ACHN (cell line): ENCODE measurements at regions not wholly inside any gene's neighbourhood (a gene's known extent, or its start where the extent isn't known, plus 50 kb on each side); places are given as distances from the start of the nearest gene placed in this dataset.
"Not testable (repeated sequence)": the region's sequence is repeated elsewhere in the genome, so short reads cannot be mapped to it uniquely, and the experiment has no call there.

ENCODE experiments used
- DNase-seq: peaks from one replicate; pipeline ENCODE4 v3.0.0-alpha.2; 2015
- in situ Hi-C: cut with HindIII; loops from 2 replicates; pipeline ENCODE4 v1.10.0; 2017; ENCODE audit warnings: low sequenced_read_pairs, low pct_ligation_motif_present, low pct_unique_long_range_greater_than_20kb

DNA sequence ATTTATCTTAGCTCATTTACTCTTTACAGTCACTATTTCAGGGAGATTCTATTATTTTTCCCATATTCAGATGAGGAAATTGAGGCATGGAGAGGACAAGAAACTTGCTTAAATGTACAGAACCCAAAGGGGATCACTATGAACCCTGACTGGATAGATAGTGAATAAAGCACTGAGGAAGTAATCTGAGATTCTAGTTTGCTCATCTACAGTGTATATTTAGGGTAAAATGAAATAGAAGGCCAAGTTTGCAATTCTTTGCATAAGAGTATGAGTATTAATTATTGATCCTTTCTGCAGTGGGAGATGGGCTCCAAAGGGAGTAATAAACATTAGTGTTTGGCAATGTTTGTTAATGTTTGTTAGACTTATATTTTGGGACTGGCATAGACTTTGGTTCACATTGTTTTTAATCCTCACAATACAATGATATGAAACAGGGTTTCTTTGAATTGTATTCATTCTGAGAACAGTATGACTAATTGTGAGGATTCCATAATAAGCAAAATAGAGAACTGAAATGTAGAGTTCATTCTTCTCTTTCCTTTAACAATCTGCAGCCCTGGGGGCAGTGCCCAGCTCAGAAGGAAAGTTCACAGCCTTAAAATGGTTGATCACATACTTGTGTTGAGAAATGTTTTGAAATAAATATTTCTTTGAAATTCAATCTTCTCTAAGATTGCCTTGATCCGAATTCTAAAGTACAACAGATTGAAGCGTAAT is 131.0 kb upstream of the ZNF804B start:
- in situ Hi-C loops, result no loop called here
- DNase-seq, result no peak

GRCh38 chr7:88617185-88617584 is 142.3 kb upstream of the ZNF804B start:
- in situ Hi-C loops, result no loop called here
- DNase-seq, result no peak

DNA sequence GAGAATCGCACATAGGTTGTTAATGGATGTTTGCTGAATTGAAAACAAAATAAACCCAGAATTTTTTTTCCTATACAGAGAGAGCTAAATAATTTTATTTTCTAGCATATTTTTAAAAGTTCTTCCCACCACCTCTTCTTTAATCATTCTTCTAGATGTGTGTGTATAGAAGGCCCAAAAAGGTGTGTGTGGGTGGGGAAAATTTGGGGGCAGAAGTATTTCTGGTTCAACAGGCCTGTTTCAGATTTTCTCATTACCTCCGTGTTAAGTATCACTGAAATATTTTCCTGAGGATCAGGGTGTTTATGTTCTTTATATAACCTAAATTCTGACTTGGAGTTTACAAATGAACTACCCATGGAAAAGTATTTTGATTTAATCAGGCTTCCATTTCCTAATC is 144.2 kb upstream of the ZNF804B start:
- in situ Hi-C loops, result no loop called here
- no peak for DNase-seq

DNA sequence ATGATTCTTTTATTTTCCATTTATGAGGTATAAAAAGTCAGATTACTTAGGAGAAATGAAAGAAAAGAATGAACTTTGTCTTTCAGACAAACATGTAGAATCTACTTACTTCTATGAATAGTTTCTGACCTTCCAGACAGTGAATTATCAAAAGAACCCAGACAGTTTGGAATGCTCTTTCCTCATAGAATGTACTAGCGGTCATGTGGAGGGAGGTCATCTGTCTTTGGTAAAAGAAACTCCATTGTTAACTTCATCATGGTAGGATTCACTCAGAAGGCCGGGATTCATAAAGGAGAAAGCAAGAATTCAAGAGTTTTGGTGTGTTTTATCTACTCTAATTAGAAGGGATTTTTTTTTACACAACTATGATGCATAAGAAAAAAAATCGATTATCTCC is 144.8 kb upstream of the ZNF804B start:
- DNase-seq, result no peak
- in situ Hi-C loops, result no loop called here

GRCh38 chr7:88610942-88611341 is 148.6 kb upstream of the ZNF804B start:
- in situ Hi-C loops, result no loop called here
- DNase-seq, result no peak

GRCh38 chr7:88600695-88601094 is 158.8 kb upstream of the ZNF804B start:
- DNase-seq, result no peak
- in situ Hi-C loops, result no loop called here

- in situ Hi-C loops, result no loop called here
- no peak for DNase-seq
These were observed 160.0 kb upstream of the ZNF804B start for GRCh38 chr7:88599528-88599927.

DNA sequence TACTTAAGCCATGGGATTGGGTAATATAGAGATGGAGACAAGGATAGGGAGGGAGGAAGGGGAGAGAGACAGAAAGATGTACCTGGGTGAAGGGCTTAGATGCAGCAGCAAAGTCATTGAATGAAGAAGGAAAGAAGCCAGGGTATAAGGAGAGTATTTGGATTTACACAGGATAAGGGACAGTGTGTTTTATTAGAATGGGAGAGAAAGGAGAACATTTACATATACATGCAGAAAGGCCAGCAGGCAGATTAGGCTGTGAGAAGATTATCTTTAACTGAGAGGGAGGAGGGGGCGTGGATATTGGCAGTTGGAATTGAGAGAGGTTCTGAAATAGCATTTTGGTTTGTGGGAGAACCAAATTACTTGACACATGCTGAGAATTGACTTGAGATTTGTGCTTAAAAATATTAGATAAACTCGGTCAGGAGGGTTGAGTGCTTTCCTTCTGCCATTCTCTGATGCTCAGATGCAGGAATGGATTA is 161.5 kb upstream of the ZNF804B start:
- in situ Hi-C loops, result no loop called here
- no peak for DNase-seq

DNA sequence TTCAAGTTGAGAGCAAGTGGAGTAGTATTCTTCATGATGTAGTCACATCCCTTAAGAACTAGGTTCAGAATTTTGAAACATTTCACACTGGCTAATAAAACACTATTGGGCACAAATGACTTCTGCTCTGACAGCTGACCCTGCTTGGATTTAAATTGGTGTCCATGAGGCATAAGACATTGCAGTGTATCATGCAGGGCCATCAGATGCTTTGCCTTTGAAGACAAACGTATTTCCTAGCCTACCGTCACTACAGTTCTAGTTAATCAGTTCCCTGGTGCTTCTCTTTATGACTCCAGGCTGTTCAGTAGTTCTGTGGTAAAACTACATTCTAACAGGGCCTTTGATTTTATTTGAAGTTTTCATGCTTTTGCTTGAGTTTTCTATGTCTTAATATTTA is 168.5 kb upstream of the ZNF804B start:
- DNase-seq, result no peak
- in situ Hi-C loops, result no loop called here

GRCh38 chr7:88589927-88590326 is 169.6 kb upstream of the ZNF804B start:
- in situ Hi-C loops, result no loop called here
- no peak for DNase-seq

DNA sequence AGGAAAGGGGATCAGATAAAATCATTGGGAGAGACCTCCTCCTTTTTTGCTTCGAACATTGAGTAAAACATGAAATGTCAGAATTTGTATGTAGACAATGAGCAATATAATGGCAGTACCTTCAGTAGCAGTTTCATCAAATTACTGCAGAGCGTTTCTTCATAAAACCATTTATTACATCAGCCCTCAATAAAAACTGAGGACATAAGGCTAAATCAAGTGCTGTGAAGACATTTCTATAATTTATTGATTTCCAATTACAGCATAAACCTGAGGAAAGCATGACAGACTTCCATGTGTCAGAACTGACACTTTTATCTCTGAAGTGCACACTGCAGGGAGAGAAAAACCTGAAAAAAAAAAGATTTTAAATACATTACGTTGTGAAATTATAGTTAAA is 172.6 kb upstream of the ZNF804B start:
- DNase-seq, result no peak
- in situ Hi-C loops, result no loop called here

GRCh38 chr7:88586219-88586618 is 173.3 kb upstream of the ZNF804B start:
- in situ Hi-C loops, result no loop called here
- no peak for DNase-seq

- in situ Hi-C loops, result no loop called here
- DNase-seq, result no peak
These were observed 182.8 kb upstream of the ZNF804B start for GRCh38 chr7:88576720-88577119.

DNA sequence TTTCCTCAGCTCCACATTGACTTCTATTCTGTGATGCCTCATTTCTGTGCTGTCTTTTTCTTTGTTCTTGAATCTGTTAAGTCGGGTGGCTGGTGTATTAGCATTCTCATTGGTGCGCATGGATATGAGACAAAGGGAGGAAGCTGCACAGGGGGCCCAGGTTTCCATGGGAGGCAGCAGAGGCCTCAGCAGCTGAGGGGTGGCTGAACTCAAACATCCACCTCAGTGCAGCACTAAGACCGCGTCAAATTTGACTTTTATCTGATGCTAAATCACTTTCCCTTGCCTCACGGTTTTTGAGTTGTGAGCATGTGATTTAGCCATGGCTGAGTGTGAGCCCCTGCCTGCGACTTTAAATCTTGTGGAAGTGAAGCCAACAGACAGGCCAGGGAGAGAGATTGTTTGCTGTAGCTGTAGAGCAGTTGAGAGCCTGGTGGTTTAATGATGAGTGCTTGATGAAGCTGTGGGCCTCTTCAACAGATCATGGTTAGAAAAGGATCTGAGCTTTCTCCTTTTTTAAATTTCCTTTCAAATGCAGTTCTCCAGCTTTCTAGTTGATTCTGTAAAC is 193.3 kb upstream of the ZNF804B start:
- in situ Hi-C loops, result no loop called here
- no peak for DNase-seq

DNA sequence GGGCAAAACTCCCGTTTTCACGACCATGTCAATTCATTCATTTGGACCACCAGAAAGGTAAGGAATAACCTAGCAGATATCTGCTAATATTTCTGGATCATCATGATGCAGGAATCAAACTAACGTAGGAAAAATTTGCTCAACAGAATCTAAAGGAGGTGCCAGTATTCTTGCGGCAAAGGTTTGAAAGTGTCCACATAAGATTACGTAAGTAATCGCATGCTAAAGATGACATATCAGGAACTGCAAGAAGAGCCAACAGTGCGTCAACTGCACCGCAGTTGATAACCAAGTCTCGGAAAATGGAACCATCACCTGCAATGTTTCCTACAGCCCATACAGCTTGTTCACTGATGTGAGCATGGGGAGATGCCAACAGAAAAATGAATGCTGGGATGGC is 194.1 kb upstream of the ZNF804B start:
- no peak for DNase-seq
- in situ Hi-C loops, result no loop called here

DNA sequence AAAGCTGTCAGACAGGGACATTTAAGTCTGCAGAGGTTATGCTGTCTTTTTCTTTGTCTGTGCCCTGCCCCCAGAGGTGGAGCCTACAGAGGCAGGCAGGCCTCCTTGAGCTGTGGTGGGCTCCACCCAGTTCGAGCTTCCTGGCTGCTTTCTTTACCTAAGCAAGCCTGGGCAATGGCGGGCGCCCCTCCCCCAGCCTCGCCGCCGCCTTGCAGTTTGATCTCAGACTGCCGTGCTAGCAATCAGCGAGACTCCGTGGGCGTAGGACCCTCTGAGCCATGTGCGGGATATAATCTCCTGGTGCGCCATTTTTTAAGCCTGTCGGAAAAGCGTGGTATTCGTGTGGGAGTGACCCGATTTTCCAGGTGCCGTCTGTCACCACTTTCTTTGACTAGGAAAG is 203.1 kb upstream of the ZNF804B start:
- in situ Hi-C loops, DNase-seq: not testable (repeated sequence)

DNA sequence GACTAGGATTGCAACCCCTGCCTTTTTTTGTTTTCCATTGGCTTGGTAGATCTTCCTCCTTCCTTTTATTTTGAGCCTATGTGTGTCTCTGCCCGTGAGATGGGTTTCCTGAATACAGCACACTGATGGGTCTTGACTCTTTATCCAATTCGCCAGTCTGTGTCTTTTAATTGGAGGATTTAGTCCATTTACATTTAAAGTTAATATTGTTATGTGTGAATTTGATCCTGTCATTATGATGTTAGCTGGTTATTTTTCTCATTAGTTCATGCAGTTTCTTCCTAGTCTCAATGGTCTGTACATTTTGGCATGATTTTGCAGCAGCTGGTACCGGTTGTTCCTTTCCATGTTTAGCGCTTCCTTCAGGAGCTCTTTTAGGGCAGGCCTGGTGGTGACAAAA is 204.7 kb upstream of the ZNF804B start:
- in situ Hi-C loops, result not testable (repeated sequence)

GRCh38 chr7:88548399-88548798 is 211.1 kb upstream of the ZNF804B start:
- in situ Hi-C loops, result no loop called here

More for the DNA sequence above, 204.7 kb upstream of the ZNF804B start:
- DNase-seq, result not testable (repeated sequence)

GRCh38 chr7:88546808-88547207 is 212.7 kb upstream of the ZNF804B start:
- in situ Hi-C loops, result no loop called here
- peak; percentile 53 for DNase-seq

More at GRCh38 chr7:88548399-88548798, 211.1 kb upstream of the ZNF804B start:
- no peak for DNase-seq

GRCh38 chr7:88545663-88546062 is 213.8 kb upstream of the ZNF804B start:
- DNase-seq, result no peak
- in situ Hi-C loops, result no loop called here
